Immature natural killer cell (primary cell): ENCODE measurements at regions not wholly inside any gene's neighbourhood (a gene's known extent, or its start where the extent isn't known, plus 50 kb on each side); places are given as distances from the start of the nearest gene placed in this dataset.
"Not testable (repeated sequence)": the region's sequence is repeated elsewhere in the genome, so short reads cannot be mapped to it uniquely, and the experiment has no call there.

Experiments
- DNase-seq, 3 donors: peaks; one replicate each; pipeline ENCODE4 v3.0.0; 2022; ENCODE audit warnings: mixed read lengths in 1 of 3
- H3K27ac Mint-ChIP-seq, 6 donors: one replicate each; pipeline ENCODE4 v1.8.0; 2020; ENCODE audit warnings: mixed read lengths in 6 of 6, mild to moderate bottlenecking in 5 of 6, inconsistent platforms in 4 of 6, moderate library complexity in 3 of 6
- H3K27me3 Mint-ChIP-seq, 3 donors: one replicate each; pipeline ENCODE4 v1.8.0; 2020 to 2021; ENCODE audit warnings: low read depth in 3 of 3, mild to moderate bottlenecking in 3 of 3, mixed read lengths in 3 of 3, moderate library complexity in 3 of 3, inconsistent platforms in 1 of 3
- H3K36me3 Mint-ChIP-seq, 3 donors: one replicate each; pipeline ENCODE4 v1.8.0; 2020; ENCODE audit warnings: mixed read lengths in 3 of 3, inconsistent platforms in 2 of 3, mild to moderate bottlenecking in 2 of 3
- H3K4me1 Mint-ChIP-seq, 2 donors: one replicate each; pipeline ENCODE4 v1.8.0; 2020; ENCODE audit warnings: inconsistent platforms in 2 of 2, mild to moderate bottlenecking in 2 of 2, mixed read lengths in 2 of 2, moderate library complexity in 1 of 2
- H3K4me3 Mint-ChIP-seq, 5 donors: one replicate each; pipeline ENCODE4 v1.8.0; 2020; ENCODE audit warnings: mild to moderate bottlenecking in 5 of 5, mixed read lengths in 5 of 5, inconsistent platforms in 3 of 5, moderate library complexity in 3 of 5
- H3K9me3 Mint-ChIP-seq, 6 donors: one replicate each; pipeline ENCODE4 v1.8.0; 2020; ENCODE audit warnings: mild to moderate bottlenecking in 6 of 6, mixed read lengths in 6 of 6, inconsistent platforms in 4 of 6, moderate library complexity in 3 of 6

- Mint-ChIP-seq H3K27me3 (peaks cover 21 to 50% (median 26%) of the 10 kb centered on the region in 3 donors), H3K27ac (no peak overlapping the region)
Measured at GRCh38 chr7:155380976-155381851, 76.7 kb upstream of the EN2 start.

GRCh38 chr7:155381852-155382801 is 75.8 kb upstream of the EN2 start:
- H3K27me3 Mint-ChIP-seq = peaks cover 22 to 43% (median 23%) of the 10 kb centered on the region in 3 donors
- H3K9me3 Mint-ChIP-seq = peaks cover 0 to 2% (median 0%) of the 10 kb centered on the region in 6 donors
- H3K4me1 Mint-ChIP-seq = peaks cover 12 to 18% of the 10 kb centered on the region in 2 donors
- no peak for DNase-seq
- H3K27ac Mint-ChIP-seq = no peak overlapping the region
- no peaks in the 10 kb centered on the region for H3K36me3 Mint-ChIP-seq
- peak overlapping the region in 4 of 5 donors; percentile 47 to 79 (median 68) for H3K4me3 Mint-ChIP-seq

More at GRCh38 chr7:155380976-155381851, 76.7 kb upstream of the EN2 start:
- peak overlapping the region in 2 of 5 donors; percentile 2 to 17 for H3K4me3 Mint-ChIP-seq
- H3K4me1 Mint-ChIP-seq = peaks cover 15 to 18% of the 10 kb centered on the region in 2 donors
- no peak for DNase-seq
- peaks cover 0 to 2% (median 0%) of the 10 kb centered on the region in 6 donors for H3K9me3 Mint-ChIP-seq
- no peaks in the 10 kb centered on the region for H3K36me3 Mint-ChIP-seq

DNA sequence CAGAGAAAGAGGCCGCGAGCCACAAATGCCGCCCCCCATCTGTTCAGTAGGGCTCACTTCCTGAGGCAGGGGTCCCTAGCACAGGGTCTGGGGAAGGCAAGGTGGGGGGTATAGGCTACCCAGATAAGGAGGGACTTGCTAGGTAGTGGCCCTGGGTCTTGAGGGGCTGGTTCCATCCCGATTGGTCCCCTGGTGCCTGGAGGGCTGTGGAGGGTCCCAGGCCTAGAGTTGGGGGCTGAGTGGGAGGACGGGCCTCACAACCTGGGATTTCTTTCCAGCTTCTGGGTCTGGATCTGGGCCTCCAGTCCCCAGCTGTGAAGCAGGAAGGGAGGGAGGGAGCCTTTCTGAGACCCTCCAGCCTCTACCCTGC is 75.1 kb upstream of the EN2 start:
- Mint-ChIP-seq H3K9me3 (peaks cover 0 to 2% (median 0%) of the 10 kb centered on the region in 6 donors), H3K4me3 (no peak overlapping the region), H3K4me1 (peaks cover 12 to 16% of the 10 kb centered on the region in 2 donors), H3K36me3 (no peaks in the 10 kb centered on the region), H3K27ac (no peak overlapping the region), H3K27me3 (peaks cover 18 to 37% (median 19%) of the 10 kb centered on the region in 3 donors)
- no peak for DNase-seq

- no peaks in the 10 kb centered on the region for H3K36me3 Mint-ChIP-seq
- no peak for DNase-seq
- H3K27ac Mint-ChIP-seq = no peak overlapping the region
- H3K9me3 Mint-ChIP-seq = peaks cover 0 to 2% (median 0%) of the 10 kb centered on the region in 6 donors
- H3K4me3 Mint-ChIP-seq = peak overlapping the region in 1 of 5 donors; percentile 15
- H3K27me3 Mint-ChIP-seq = peaks cover 17 to 31% (median 24%) of the 10 kb centered on the region in 3 donors
- peaks cover 12 to 16% of the 10 kb centered on the region in 2 donors for H3K4me1 Mint-ChIP-seq
Measured at GRCh38 chr7:155383756-155384491, 74.0 kb upstream of the EN2 start.

GRCh38 chr7:155384751-155385150 is 73.2 kb upstream of the EN2 start:
- Mint-ChIP-seq H3K27me3 (peaks cover 19 to 25% (median 24%) of the 10 kb centered on the region in 3 donors), H3K4me1 (peaks cover 12 to 16% of the 10 kb centered on the region in 2 donors), H3K9me3 (peaks cover 0 to 2% (median 0%) of the 10 kb centered on the region in 6 donors), H3K36me3 (no peaks in the 10 kb centered on the region), H3K4me3 (no peak overlapping the region), H3K27ac (no peak overlapping the region)
- DNase-seq = no peak

GRCh38 chr7:155385182-155385581 is 72.7 kb upstream of the EN2 start:
- H3K27me3 Mint-ChIP-seq = peaks cover 17 to 21% (median 21%) of the 10 kb centered on the region in 3 donors
- not testable (repeated sequence) for H3K4me3 Mint-ChIP-seq, H3K36me3 Mint-ChIP-seq, H3K9me3 Mint-ChIP-seq, H3K27ac Mint-ChIP-seq, DNase-seq
- peaks cover 10 to 13% of the 10 kb centered on the region in 2 donors for H3K4me1 Mint-ChIP-seq

GRCh38 chr7:155386608-155387007 is 71.3 kb upstream of the EN2 start:
- H3K4me1 Mint-ChIP-seq = peaks cover 0 to 3% of the 10 kb centered on the region in 2 donors
- peaks cover 0 to 2% (median 0%) of the 10 kb centered on the region in 6 donors for H3K9me3 Mint-ChIP-seq
- DNase-seq = no peak
- no peak overlapping the region for H3K27ac Mint-ChIP-seq
- H3K27me3 Mint-ChIP-seq = peaks cover 12 to 17% (median 15%) of the 10 kb centered on the region in 3 donors
- H3K4me3 Mint-ChIP-seq = no peak overlapping the region
- H3K36me3 Mint-ChIP-seq = no peaks in the 10 kb centered on the region

- Mint-ChIP-seq H3K27me3 (peaks cover 12 to 17% (median 15%) of the 10 kb centered on the region in 3 donors), H3K4me1 (no peaks in the 10 kb centered on the region), H3K27ac (no peak overlapping the region), H3K36me3 (no peaks in the 10 kb centered on the region), H3K4me3 (no peak overlapping the region), H3K9me3 (no peaks in the 10 kb centered on the region)
- no peak for DNase-seq
Measured at GRCh38 chr7:155387066-155387620, 70.8 kb upstream of the EN2 start.

DNA sequence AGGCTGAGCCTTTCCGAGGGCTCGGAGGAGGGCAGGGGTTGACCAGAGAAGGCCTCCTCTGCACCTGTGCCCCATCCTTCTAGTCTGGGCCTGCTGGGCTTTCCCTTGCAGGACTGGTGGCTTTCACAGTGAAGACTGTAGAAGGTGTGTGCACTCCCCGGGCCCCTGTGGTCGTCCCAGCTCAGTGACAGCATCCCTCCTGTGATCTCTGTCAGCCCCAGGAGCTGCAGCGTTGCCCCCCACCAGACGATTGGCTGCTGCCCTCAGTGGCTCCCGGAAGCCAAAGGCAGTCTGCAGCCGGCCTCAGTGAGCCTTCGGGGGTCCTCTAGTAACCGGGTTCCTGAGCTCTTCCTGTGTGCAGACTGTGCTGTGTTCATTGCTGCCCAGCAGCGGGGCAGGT is 69.4 kb upstream of the EN2 start:
- Mint-ChIP-seq H3K27me3 (peaks cover 6 to 21% (median 12%) of the 10 kb centered on the region in 3 donors), H3K9me3 (no peaks in the 10 kb centered on the region), H3K4me3 (no peak overlapping the region), H3K4me1 (no peaks in the 10 kb centered on the region), H3K27ac (no peak overlapping the region), H3K36me3 (no peaks in the 10 kb centered on the region)
- no peak for DNase-seq

DNA sequence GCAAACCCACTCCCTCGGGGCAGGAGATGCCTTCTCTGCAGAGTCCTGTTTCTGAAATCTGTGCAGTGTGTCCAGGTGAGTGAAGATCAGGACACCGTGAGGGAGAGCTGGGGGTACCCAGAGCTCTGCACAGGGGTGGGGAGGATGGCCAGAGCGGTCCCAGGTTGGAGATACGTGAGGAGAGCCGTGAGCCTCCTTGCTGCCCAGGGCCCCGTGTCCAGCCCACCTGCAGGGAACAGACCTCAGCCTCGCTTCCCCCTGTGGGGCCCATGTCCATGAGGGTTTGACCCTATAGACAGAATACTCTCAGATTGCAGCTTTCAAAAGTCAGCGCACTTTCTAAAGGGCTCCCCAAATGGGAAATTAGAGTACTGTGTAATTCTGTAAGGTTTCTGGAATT is 66.5 kb upstream of the EN2 start:
- DNase-seq = no peak
- peaks cover 8 to 13% (median 10%) of the 10 kb centered on the region in 3 donors for H3K27me3 Mint-ChIP-seq
- H3K4me3 Mint-ChIP-seq = no peak overlapping the region
- H3K36me3 Mint-ChIP-seq = no peaks in the 10 kb centered on the region
- no peak overlapping the region for H3K27ac Mint-ChIP-seq
- H3K4me1 Mint-ChIP-seq = no peaks in the 10 kb centered on the region
- H3K9me3 Mint-ChIP-seq = no peaks in the 10 kb centered on the region

DNA sequence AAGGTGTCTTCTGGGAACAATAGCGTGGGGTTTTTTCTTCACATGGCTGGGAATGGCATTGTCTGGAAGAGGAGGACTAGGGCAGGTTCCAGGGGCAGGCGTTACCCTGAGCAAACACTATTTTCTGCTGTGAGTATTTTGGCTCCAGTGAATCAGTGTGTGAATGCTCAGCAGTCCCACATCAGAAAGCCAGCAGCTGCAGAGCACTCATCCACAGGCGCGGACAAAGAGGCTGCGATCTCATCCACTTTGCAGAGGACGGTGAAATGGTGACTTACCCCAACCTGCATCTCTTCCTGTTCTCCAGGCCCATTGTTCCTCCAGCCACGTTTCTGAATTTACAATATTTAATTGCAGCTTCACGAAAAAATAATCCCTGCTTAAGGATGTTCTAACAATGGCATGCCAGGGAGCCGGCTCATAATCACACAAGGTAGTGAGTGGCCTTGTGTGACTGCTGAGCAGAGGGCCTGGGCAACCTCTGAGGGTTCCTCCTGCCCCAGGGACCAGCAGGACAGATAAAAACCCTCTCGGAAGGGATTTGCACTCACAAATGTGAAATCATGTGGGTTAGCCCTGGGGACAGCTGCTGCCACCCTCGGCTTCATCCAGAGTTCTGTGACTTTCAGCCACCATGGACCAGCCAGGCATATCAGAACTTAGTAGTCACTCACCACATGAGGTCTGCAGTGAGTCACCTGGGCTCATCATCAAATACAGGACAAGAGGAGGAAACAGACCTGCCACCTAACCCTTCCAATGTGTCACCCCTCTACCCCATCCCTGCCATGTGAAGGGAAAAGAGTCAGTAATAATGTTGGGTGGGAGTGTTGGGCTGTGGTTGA is 65.0 kb upstream of the EN2 start:
- Mint-ChIP-seq H3K4me3 (no peak overlapping the region), H3K4me1 (no peaks in the 10 kb centered on the region), H3K27ac (no peak overlapping the region), H3K27me3 (peaks cover 8 to 13% (median 10%) of the 10 kb centered on the region in 3 donors), H3K36me3 (no peaks in the 10 kb centered on the region), H3K9me3 (no peaks in the 10 kb centered on the region)
- DNase-seq = no peak

GRCh38 chr7:155394413-155394812 is 63.5 kb upstream of the EN2 start:
- no peak for DNase-seq
- H3K27ac Mint-ChIP-seq = no peak overlapping the region
- no peak overlapping the region for H3K4me3 Mint-ChIP-seq
- H3K36me3 Mint-ChIP-seq = no peaks in the 10 kb centered on the region
- peaks cover 5 to 7% (median 6%) of the 10 kb centered on the region in 3 donors for H3K27me3 Mint-ChIP-seq
- H3K4me1 Mint-ChIP-seq = no peaks in the 10 kb centered on the region
- no peaks in the 10 kb centered on the region for H3K9me3 Mint-ChIP-seq
